ENCODE measurements at regions not wholly inside any gene's neighbourhood (a gene's known extent, or its start where the extent isn't known, plus 50 kb on each side); places are given as distances from the start of the nearest gene placed in this dataset.
"Not testable (repeated sequence)": the region's sequence is repeated elsewhere in the genome, so short reads cannot be mapped to it uniquely, and the experiment has no call there.

GRCh38 chr1:25021591-25022215 is 91.6 kb upstream of the RUNX3 start:
- no peak for DNase-seq

DNA sequence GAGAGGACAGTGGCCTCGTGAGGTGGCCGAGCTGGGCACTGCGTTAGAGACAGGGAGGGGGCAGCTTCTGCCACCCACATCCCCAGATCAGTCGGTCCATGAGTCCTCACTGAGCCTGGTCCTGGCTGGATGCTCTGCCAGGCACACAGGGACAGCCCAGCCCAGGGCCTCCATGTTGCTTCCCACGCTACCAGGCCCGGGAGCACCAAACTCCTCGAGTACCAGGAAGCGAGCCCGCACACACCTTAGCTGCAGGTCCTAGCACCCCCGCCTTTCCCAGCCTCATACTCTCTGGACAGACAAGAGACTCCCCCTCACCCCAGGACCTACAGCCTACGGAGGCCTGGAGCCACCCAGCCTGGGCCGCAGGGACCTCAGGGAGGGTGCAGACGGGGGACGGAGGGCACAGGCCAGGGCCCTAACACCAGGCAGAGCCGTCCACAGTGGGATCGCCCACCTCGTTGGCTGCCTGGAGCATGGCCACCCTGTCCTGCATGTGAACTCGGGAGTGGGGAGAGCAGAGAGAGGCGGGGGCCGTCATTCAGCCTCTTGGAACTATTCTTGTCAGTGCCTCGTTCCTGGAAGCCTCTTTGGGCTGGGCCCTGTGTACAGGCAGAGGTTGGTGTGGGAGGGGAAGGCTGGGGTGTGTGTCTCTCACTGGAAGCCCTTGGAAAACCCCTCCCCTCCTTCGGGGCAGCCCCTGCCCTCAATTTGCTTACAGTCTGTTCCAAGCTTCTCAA is 90.9 kb upstream of the RUNX3 start:
- no peak for DNase-seq

DNA sequence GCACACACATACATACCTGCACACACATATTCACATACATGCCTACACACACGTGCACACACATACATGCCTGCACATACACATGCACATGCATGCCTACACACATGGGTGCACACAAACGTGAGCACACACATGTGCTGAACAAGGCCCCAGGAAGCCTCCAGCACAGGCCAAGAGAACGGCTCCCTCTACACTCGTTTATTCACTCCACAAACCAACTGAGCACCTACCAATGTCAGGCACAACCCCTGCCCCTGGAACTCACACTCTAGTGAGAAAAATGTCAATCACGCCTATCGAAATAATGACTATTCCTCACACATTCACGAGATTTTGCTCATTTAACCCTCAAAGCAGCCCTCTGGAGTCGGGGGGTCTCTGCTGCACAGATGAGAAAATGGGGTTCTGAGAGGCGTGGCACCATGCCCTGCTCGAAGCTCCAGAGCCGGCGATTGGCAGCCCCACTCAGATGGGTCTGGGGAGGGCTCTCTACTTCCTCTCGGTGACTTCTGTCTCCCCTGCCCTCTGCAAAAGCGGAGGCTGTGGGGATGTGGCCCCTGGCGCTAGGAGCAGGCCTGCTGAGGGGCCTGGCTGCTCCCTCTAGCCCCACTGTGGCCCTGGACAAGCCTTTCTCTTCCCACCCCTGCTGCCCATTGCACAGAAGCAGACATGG is 90.2 kb upstream of the RUNX3 start:
- DNase-seq = no peak

DNA sequence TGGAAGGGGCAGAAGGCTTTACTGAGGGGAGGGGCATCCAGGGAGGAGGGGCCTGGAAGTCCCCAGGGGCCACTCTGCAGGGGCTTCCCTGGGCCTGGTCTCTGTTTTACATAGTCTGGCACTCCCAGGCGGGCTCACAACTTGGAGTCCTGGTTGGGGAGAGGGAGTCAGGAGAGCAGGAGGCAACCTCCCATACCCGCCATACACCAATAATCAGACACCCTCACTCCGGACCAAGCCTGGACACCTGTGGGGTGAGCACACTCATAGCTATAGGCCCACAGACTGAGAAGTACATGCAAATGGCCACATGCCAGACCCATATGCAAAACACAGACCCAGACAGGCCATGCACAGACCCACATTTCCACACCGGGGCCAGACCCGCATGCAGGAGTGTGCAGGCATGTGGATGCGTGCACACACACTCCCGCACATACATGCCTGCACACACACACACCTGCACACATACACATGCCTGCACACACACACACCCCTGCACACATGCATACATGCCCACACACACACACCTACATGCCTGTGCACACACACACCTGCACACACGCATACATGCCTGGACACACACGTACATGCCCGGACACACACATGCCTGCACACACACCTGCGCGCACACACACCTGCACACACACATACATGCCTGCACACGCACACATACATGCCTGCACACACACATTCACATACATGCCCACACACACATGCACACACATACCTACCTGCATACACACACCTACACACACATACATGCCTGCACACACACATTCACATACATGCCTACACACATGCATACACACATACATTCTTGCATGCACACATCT is 89.5 kb upstream of the RUNX3 start:
- no peak for DNase-seq

- no peak for DNase-seq
Measured at GRCh38 chr1:25018943-25019336, 88.9 kb upstream of the RUNX3 start.

DNA sequence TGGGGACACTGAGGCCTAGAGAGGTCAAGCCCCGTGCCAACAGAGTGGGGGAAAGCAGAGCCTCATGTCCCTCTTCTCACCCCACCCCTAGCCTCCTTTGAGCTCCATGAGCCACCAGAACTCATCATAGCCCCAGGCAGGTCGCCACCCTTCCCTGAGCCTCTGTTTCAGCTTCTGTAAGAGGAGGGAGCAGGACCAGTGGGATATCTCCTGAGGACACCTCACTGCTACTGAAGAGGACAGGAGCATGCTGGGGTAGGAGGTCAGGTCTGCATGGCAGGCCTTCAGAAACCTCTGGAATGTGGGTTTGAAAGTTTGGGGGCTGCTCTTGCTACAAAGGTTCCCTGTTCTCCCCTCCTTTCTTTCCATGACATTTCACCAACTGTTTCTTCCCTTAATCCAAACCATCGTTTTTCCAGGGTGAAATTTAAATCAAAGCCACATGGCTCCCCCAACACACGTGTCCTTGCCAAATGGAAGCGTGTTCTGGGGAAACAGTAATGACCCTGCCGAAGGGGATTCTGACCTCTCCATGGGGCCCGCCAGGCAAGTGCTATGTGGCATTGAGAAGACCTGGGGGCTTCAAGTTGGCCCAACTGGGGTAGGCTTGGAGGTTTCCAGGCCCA is 88.1 kb upstream of the RUNX3 start:
- DNase-seq = no peak

GRCh38 chr1:25017436-25018109 is 87.5 kb upstream of the RUNX3 start:
- no peak for DNase-seq

- no peak for DNase-seq
Measured at GRCh38 chr1:25012966-25013962, 83.2 kb upstream of the RUNX3 start.

DNA sequence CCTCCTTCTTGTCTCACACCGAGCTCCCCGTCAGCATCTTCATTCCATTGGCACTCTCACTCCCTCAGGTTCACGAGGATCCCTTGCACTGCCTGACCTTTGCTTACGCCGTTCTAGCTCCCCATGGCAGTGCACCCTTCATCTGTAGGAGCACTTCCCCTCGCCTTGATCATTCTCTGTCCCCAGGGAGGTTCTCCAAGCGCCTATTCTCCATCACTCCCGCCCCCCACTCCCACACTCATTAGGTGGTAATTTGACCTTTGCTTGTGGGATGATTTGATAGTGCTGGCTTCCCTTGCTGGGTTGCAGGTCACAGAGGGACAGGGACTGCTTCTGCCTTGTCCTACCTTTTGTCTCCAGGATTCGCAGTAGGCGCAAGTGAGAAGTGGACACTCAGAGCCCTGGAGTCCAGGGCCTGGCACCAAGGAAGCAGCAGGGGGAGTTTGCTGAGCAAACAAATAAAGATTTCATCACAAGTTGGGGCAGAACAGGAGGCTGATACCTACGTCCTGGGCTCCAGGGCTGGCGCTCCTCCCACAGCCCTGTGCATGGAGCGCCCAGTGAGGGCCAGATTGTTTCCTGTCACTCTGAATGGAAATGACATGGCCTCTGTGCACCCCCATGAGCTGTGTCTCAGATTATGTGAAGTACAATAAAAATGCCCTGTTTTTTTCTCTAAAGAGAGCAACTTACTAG is 82.0 kb upstream of the RUNX3 start:
- DNase-seq = no peak

- DNase-seq = no peak
Measured at GRCh38 chr1:25011275-25011674, 81.2 kb upstream of the RUNX3 start.

GRCh38 chr1:25009671-25010262 is 79.7 kb upstream of the RUNX3 start:
- no peak for DNase-seq

- no peak for DNase-seq
Measured at GRCh38 chr1:25008192-25008485, 78.1 kb upstream of the RUNX3 start.

DNA sequence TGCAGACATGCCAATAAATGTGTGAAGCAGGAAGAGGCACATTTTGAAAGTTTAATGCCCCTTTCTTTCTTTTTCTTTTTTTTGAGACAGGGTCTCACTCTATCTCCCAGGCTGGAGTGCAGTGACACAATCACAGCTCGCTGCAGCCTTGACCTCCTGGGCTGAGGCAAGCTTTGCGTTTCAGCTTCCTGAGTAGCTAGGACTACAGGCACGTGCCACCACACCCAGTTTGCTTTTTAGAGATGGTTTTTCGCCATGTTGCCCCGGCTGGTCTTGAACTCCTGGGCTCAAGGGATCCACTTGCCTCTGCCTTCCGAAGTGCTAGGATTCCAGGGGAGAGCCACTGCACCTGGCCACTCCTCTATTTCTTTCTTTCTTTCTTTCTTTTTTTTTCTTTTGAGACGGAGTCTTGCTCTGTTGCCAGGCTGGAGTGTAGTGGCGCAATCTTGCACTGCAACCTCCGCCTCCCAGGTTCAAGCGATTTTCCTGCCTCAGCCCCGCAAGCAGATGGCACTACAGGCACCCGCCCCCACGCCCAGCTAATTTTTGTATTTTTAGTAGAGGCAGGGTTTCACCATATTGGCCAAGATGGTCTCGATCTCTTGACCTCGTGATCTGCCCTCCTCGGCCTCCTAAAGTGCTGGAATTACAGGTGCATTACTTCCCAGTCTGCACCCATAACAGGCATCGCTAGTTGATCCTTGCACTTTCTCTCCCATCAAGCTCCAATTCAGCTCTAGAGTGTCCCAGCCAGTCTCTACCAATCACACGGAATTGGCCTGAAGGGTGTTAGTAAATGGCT is 77.5 kb upstream of the RUNX3 start:
- DNase-seq = not testable (repeated sequence)

DNA sequence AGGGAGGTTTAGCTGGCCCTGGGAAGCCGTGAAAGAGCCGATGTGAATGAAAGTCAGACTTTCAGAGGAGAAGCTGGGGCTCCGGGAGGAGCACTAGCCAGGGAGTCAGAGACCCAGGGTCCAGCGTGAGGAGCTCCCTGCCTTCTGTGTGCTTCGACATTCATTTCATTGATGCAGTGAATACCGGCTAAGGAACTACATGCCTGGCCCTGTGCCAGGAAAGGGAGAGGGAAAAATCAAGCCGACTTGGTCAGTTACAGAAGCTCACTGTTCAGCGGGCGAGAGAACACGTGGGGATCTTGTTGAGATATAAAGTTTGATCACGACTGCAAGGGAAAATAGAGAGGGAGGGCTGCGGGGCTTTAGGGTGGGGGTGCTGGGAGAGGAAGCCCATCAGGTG is 76.7 kb upstream of the RUNX3 start:
- DNase-seq = peak; percentile 46

- DNase-seq = no peak
Measured at GRCh38 chr1:25004355-25004754, 74.3 kb upstream of the RUNX3 start.

DNA sequence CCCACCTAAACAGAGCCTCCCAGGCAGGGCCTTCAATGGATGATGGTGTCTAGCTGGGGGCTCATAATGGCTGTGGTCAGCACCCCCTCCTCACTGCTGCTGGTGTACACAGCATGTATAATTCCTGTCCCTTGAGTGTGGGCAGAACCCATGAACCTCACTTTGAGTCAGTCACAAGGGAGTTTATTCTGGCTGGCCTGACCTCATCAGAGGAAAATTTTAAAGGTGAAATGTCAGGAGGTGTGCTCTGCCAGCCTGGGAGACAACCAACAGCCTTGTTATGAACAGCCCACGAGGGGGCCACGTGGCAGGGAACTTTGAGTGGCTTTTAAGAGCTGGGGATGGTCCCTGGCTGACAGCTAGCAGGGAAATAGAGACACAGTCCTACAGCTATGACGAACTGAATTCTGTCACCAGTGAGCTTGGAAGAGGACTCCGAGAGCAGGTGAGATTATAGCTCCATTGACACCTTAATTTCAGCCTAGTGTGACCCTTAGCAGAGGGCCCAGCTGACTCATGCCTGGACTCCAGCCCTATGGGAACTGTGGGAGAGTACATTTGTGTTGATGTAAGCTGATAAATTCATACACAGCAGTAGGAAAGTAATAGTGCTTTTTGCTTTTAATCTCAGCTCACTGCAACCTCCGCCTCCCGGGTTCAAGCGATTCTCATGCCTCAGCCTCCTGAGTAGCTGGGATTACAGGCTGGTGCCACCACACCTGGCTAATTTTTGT is 73.5 kb upstream of the RUNX3 start:
- DNase-seq = no peak

DNA sequence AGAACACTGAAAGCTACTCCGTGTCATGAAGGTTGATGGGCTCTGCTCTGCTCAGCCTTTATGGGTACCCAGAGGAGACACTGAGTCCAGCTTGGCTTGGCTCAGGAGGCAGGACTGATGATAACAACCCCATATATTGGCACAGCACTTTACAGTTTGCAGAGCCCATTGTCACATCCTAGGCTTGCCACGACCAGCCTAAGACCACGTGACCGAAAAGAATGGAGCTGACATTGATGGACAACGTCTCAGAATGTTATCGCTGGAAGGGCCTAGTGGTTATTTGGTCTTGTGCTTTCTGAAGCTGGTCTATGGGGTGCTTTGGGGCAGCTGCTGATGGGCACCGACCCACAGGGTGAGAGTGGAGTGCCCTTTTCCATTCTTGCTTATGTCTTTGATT is 72.9 kb upstream of the RUNX3 start:
- no peak for DNase-seq
